GM19468 (cell line): ENCODE measurements at regions not wholly inside any gene's neighbourhood (a gene's known extent, or its start where the extent isn't known, plus 50 kb on each side); places are given as distances from the start of the nearest gene placed in this dataset.

ENCODE experiments used
- ATAC-seq: cut with Tn5 transposase; IDR thresholded peaks from one replicate; pipeline ENCODE4 v1.9.1; 2021; ENCODE audit warnings: mild to moderate bottlenecking, moderate library complexity, moderate number of reproducible peaks; ENCODE audit not compliant: unreplicated experiment; ENCODE audit errors: extremely low read depth

- no peak for ATAC-seq
Measured at GRCh38 chr10:56596257-56596656, 235.2 kb upstream of the ZWINT start.

GRCh38 chr10:56593120-56593519 is 232.1 kb upstream of the ZWINT start:
- ATAC-seq = no peak

GRCh38 chr10:56586461-56586891 is 225.4 kb upstream of the ZWINT start:
- ATAC-seq = no peak

GRCh38 chr10:56585447-56586171 is 224.6 kb upstream of the ZWINT start:
- ATAC-seq = no peak

- no peak for ATAC-seq
Measured at GRCh38 chr10:56583316-56583715, 222.3 kb upstream of the ZWINT start.

- ATAC-seq = no peak
Measured at GRCh38 chr10:56567580-56567979, 206.5 kb upstream of the ZWINT start.

GRCh38 chr10:56561336-56561735 is 200.3 kb upstream of the ZWINT start:
- ATAC-seq = no peak

GRCh38 chr10:56551037-56551436 is 190.0 kb upstream of the ZWINT start:
- no peak for ATAC-seq

GRCh38 chr10:56547163-56547562 is 186.1 kb upstream of the ZWINT start:
- ATAC-seq = no peak

- ATAC-seq = no peak
Measured at GRCh38 chr10:56537984-56538383, 176.9 kb upstream of the ZWINT start.

GRCh38 chr10:56522166-56522565 is 161.1 kb upstream of the ZWINT start:
- no peak for ATAC-seq

- no peak for ATAC-seq
Measured at GRCh38 chr10:56508562-56508961, 147.5 kb upstream of the ZWINT start.

- no peak for ATAC-seq
Measured at GRCh38 chr10:56507033-56507432, 146.0 kb upstream of the ZWINT start.

GRCh38 chr10:56505555-56505954 is 144.5 kb upstream of the ZWINT start:
- no peak for ATAC-seq

GRCh38 chr10:56496186-56496486 is 135.1 kb upstream of the ZWINT start:
- ATAC-seq = no peak

- no peak for ATAC-seq
Measured at GRCh38 chr10:56487746-56488145, 126.7 kb upstream of the ZWINT start.

GRCh38 chr10:56481521-56482091 is 120.5 kb upstream of the ZWINT start:
- ATAC-seq = no peak

- ATAC-seq = no peak
Measured at GRCh38 chr10:56472978-56473377, 111.9 kb upstream of the ZWINT start.

GRCh38 chr10:56470701-56471100 is 109.6 kb upstream of the ZWINT start:
- ATAC-seq = no peak

- ATAC-seq = no peak
Measured at GRCh38 chr10:56469482-56469881, 108.4 kb upstream of the ZWINT start.

- no peak for ATAC-seq
Measured at GRCh38 chr10:56466005-56466404, 104.9 kb upstream of the ZWINT start.

- ATAC-seq = no peak
Measured at GRCh38 chr10:56449770-56450169, 88.7 kb upstream of the ZWINT start.
